Activated CD4-positive, alpha-beta memory T cell treated with anti-CD3 and anti-CD28 coated beads for 36 hours (primary cell): ENCODE measurements at regions not wholly inside any gene's neighbourhood (a gene's known extent, or its start where the extent isn't known, plus 50 kb on each side); places are given as distances from the start of the nearest gene placed in this dataset.

ENCODE experiments used
- CTCF ChIA-PET: fragments of 350-600 bp; sonication (Branson Sonifier 250); formaldehyde crosslinking; loops from one replicate; lab custom pipeline; 2021; ENCODE audit warnings: antibody characterized with exemption, inconsistent platforms; lab: Charles Lee
- POLR2A ChIA-PET: fragments of 350-600 bp; sonication (Branson Sonifier 250); formaldehyde crosslinking; loops from one replicate; lab custom pipeline; 2021; ENCODE audit warnings: antibody characterized with exemption; lab: Charles Lee
- DNase-seq: peaks from one replicate; pipeline ENCODE4 v3.0.0-alpha.2; 2020
- H3K27ac Mint-ChIP-seq: one replicate; pipeline ENCODE4 v1.8.0; 2021; ENCODE audit warnings: mixed read lengths
- H3K27me3 Mint-ChIP-seq: one replicate; pipeline ENCODE4 v1.8.0; 2021; ENCODE audit warnings: mixed read lengths
- H3K36me3 Mint-ChIP-seq: one replicate; pipeline ENCODE4 v1.8.0; 2021; ENCODE audit warnings: mixed read lengths
- H3K4me1 Mint-ChIP-seq: one replicate; pipeline ENCODE4 v1.8.0; 2021; ENCODE audit warnings: low read depth, mixed read lengths
- H3K4me3 Mint-ChIP-seq: one replicate; pipeline ENCODE4 v1.8.0; 2021; ENCODE audit warnings: mild to moderate bottlenecking, mixed read lengths
- H3K9me3 Mint-ChIP-seq: one replicate; pipeline ENCODE4 v1.8.0; 2021; ENCODE audit warnings: mixed read lengths
- intact Hi-C: fragments of 100-400 bp; cut with micrococcal nuclease; formaldehyde crosslinking; loops from one replicate; pipeline ENCODE4 v1.15.1; 2023

GRCh38 chr6:22621701-22622100 is 52.3 kb downstream of the HDGFL1 start:
- peaks cover 5% of the 10 kb centered on the region for H3K9me3 Mint-ChIP-seq
- no peak overlapping the region for H3K27ac Mint-ChIP-seq
- intact Hi-C loops: no loop called here
- ChIA-PET POLR2A (no interaction called here), CTCF (no interaction called here)
- H3K4me3 Mint-ChIP-seq: no peak overlapping the region
- H3K36me3 Mint-ChIP-seq: no peaks in the 10 kb centered on the region
- H3K4me1 Mint-ChIP-seq: no peaks in the 10 kb centered on the region
- no peaks in the 10 kb centered on the region for H3K27me3 Mint-ChIP-seq
- DNase-seq: no peak

GRCh38 chr6:22622351-22622750 is 53.0 kb downstream of the HDGFL1 start:
- H3K27me3 Mint-ChIP-seq: no peaks in the 10 kb centered on the region
- ChIA-PET POLR2A (no interaction called here), CTCF (no interaction called here)
- intact Hi-C loops: no loop called here
- no peaks in the 10 kb centered on the region for H3K4me1 Mint-ChIP-seq
- peaks cover 10% of the 10 kb centered on the region for H3K9me3 Mint-ChIP-seq
- no peak for DNase-seq
- H3K36me3 Mint-ChIP-seq: no peaks in the 10 kb centered on the region
- H3K27ac Mint-ChIP-seq: no peak overlapping the region
- H3K4me3 Mint-ChIP-seq: no peak overlapping the region

GRCh38 chr6:22622813-22623212 is 53.4 kb downstream of the HDGFL1 start:
- Mint-ChIP-seq H3K4me3 (no peak overlapping the region), H3K4me1 (no peaks in the 10 kb centered on the region), H3K9me3 (peaks cover 14% of the 10 kb centered on the region), H3K27me3 (no peaks in the 10 kb centered on the region), H3K36me3 (no peaks in the 10 kb centered on the region), H3K27ac (no peak overlapping the region)
- CTCF ChIA-PET: no interaction called here
- no peak for DNase-seq
- intact Hi-C loops: no loop called here
- POLR2A ChIA-PET: no interaction called here

GRCh38 chr6:22627644-22628043 is 58.3 kb downstream of the HDGFL1 start:
- H3K9me3 Mint-ChIP-seq: peaks cover 23% of the 10 kb centered on the region
- H3K27ac Mint-ChIP-seq: no peak overlapping the region
- CTCF ChIA-PET: interaction anchor here (0.6 kb wide), 1 partner anchor 12 kb away, joined by 3 read pairs; no protein-coding TSS in a partner anchor
- H3K27me3 Mint-ChIP-seq: no peaks in the 10 kb centered on the region
- H3K4me3 Mint-ChIP-seq: no peak overlapping the region
- POLR2A ChIA-PET: no interaction called here
- no peaks in the 10 kb centered on the region for H3K4me1 Mint-ChIP-seq
- H3K36me3 Mint-ChIP-seq: no peaks in the 10 kb centered on the region
- DNase-seq: no peak
- intact Hi-C loops: no loop called here

GRCh38 chr6:22631091-22631490 is 61.7 kb downstream of the HDGFL1 start:
- Mint-ChIP-seq H3K27me3 (no peaks in the 10 kb centered on the region), H3K27ac (no peak overlapping the region), H3K9me3 (peaks cover 23% of the 10 kb centered on the region), H3K36me3 (no peaks in the 10 kb centered on the region), H3K4me1 (no peaks in the 10 kb centered on the region), H3K4me3 (no peak overlapping the region)
- intact Hi-C loops: no loop called here
- POLR2A ChIA-PET: no interaction called here
- CTCF ChIA-PET: no interaction called here
- DNase-seq: no peak

DNA sequence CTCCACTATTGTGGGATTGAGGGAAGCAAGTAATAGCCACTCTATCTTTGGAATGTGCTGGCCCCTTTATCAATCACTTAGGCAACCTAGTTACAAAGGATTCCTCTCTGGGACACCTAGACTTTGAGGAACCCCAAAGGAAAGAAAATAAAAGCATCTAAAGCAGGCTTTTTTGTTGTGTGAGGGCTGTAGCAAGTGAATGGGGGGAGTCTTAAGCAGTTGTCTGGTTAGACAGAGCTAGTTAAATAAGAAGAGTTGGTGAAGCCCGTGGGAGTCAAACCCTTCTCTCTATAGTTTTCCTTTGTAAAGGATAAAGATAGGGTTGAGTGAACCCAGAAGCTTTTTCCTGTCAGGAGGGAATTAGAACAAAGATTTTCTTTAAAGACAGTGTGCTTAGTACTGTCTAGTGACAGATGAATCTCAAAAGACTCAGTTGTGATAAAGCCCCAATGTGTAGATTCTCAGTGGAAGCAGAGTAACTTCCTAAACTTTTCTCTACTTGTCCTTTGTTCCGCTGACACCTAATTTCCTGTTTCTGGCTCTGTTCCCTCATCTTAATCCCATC is 63.3 kb downstream of the HDGFL1 start:
- intact Hi-C loops: no loop called here

DNA sequence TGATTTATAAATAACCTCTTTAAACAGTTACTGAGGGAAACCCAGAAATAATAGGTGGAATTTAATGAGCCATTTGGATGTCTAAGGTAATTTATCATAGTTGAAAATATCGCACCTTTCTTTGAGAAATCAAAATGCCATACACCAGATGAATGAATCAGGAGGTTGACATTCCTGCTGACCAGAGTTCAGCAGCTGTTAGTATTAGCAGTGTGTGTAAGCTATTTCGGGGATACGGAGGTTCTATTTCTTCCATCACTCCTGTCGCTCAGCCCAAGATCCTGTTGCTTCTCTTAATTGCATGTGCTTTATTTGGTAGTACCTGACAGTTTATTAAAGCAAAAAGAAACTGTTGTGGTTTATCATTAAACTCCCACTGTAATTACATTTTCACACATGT is 67.1 kb downstream of the HDGFL1 start:
- Mint-ChIP-seq H3K27ac (no peak overlapping the region), H3K9me3 (no peaks in the 10 kb centered on the region), H3K4me1 (no peaks in the 10 kb centered on the region), H3K4me3 (no peak overlapping the region), H3K27me3 (no peaks in the 10 kb centered on the region), H3K36me3 (no peaks in the 10 kb centered on the region)
- DNase-seq: no peak
- intact Hi-C loops: no loop called here
- POLR2A ChIA-PET: no interaction called here
- CTCF ChIA-PET: no interaction called here

More for the DNA sequence above, 63.3 kb downstream of the HDGFL1 start:
- no peak for DNase-seq
- Mint-ChIP-seq H3K9me3 (peaks cover 10% of the 10 kb centered on the region), H3K27ac (no peak overlapping the region), H3K4me3 (no peak overlapping the region), H3K27me3 (no peaks in the 10 kb centered on the region), H3K36me3 (no peaks in the 10 kb centered on the region), H3K4me1 (no peaks in the 10 kb centered on the region)
- ChIA-PET CTCF (no interaction called here), POLR2A (no interaction called here)

DNA sequence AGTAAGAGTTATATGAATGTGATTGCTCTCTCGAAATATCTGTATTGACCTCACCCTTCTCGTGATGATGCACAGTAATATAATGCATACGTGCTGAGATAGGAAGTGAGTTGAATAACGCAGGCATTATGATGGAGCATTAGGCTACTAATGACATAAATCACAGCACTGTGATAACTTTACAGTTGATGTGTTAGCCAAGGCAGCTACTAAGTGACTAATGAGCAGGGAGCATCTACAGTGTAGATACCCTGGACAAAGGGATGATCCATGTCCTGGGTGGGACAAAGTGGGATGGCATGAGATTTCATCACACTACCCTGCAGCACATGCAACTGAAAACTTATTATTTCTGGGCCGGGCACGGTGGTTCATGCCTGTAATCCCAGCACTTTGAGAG is 68.4 kb downstream of the HDGFL1 start:
- H3K27ac Mint-ChIP-seq: no peak overlapping the region
- no peaks in the 10 kb centered on the region for H3K9me3 Mint-ChIP-seq
- no peaks in the 10 kb centered on the region for H3K4me1 Mint-ChIP-seq
- no peaks in the 10 kb centered on the region for H3K36me3 Mint-ChIP-seq
- no peak for DNase-seq
- POLR2A ChIA-PET: no interaction called here
- H3K4me3 Mint-ChIP-seq: no peak overlapping the region
- CTCF ChIA-PET: no interaction called here
- H3K27me3 Mint-ChIP-seq: no peaks in the 10 kb centered on the region
- intact Hi-C loops: no loop called here

GRCh38 chr6:22638320-22638719 is 69.0 kb downstream of the HDGFL1 start:
- intact Hi-C loops: no loop called here
- Mint-ChIP-seq H3K27ac (no peak overlapping the region), H3K27me3 (no peaks in the 10 kb centered on the region), H3K4me1 (no peaks in the 10 kb centered on the region), H3K9me3 (peaks cover 2% of the 10 kb centered on the region), H3K36me3 (no peaks in the 10 kb centered on the region), H3K4me3 (no peak overlapping the region)
- POLR2A ChIA-PET: no interaction called here
- no peak for DNase-seq
- CTCF ChIA-PET: no interaction called here

GRCh38 chr6:22642254-22642653 is 72.9 kb downstream of the HDGFL1 start:
- no peak for DNase-seq
- intact Hi-C loops: no loop called here
- no peak overlapping the region for H3K27ac Mint-ChIP-seq
- no peaks in the 10 kb centered on the region for H3K36me3 Mint-ChIP-seq
- H3K4me1 Mint-ChIP-seq: no peaks in the 10 kb centered on the region
- ChIA-PET CTCF (no interaction called here), POLR2A (no interaction called here)
- no peaks in the 10 kb centered on the region for H3K27me3 Mint-ChIP-seq
- no peak overlapping the region for H3K4me3 Mint-ChIP-seq
- peaks cover 2% of the 10 kb centered on the region for H3K9me3 Mint-ChIP-seq

DNA sequence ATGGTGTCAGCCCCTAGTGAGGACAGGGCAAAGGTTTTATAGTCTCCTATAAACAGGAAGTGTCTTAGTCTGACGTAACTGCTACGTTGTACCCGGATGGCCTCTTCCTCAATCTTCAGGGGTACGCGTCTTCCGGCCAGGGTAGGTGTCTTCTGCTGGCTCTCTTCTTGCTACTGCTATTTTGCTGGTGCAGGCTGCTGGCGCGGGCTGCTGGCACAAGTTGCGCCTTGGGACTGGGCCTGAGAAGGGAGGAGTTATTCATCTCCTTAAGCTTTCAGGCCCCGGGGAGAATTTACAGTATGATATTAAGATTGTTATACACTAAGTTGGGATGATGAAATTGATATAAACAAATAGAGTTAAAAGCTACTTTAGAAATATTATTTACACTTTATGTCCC is 74.4 kb downstream of the HDGFL1 start:
- Mint-ChIP-seq H3K4me1 (no peaks in the 10 kb centered on the region), H3K4me3 (no peak overlapping the region), H3K27me3 (no peaks in the 10 kb centered on the region), H3K36me3 (no peaks in the 10 kb centered on the region), H3K9me3 (peaks cover 2% of the 10 kb centered on the region), H3K27ac (no peak overlapping the region)
- CTCF ChIA-PET: no interaction called here
- POLR2A ChIA-PET: no interaction called here
- intact Hi-C loops: no loop called here
- DNase-seq: no peak

GRCh38 chr6:22647719-22648118 is 78.4 kb downstream of the HDGFL1 start:
- Mint-ChIP-seq H3K4me1 (no peaks in the 10 kb centered on the region), H3K9me3 (peaks cover 2% of the 10 kb centered on the region), H3K36me3 (no peaks in the 10 kb centered on the region), H3K27ac (no peak overlapping the region), H3K27me3 (no peaks in the 10 kb centered on the region), H3K4me3 (no peak overlapping the region)
- no peak for DNase-seq
- intact Hi-C loops: no loop called here
- POLR2A ChIA-PET: no interaction called here
- CTCF ChIA-PET: no interaction called here

GRCh38 chr6:22651731-22652130 is 82.4 kb downstream of the HDGFL1 start:
- intact Hi-C loops: no loop called here
- ChIA-PET CTCF (no interaction called here), POLR2A (no interaction called here)
- no peaks in the 10 kb centered on the region for H3K9me3 Mint-ChIP-seq
- H3K27ac Mint-ChIP-seq: no peak overlapping the region
- H3K27me3 Mint-ChIP-seq: no peaks in the 10 kb centered on the region
- no peak for DNase-seq
- H3K36me3 Mint-ChIP-seq: no peaks in the 10 kb centered on the region
- H3K4me1 Mint-ChIP-seq: no peaks in the 10 kb centered on the region
- H3K4me3 Mint-ChIP-seq: no peak overlapping the region
